ENCODE measurements at regions not wholly inside any gene's neighbourhood (a gene's known extent, or its start where the extent isn't known, plus 50 kb on each side); places are given as distances from the start of the nearest gene placed in this dataset.

- TF ChIP-seq POLR2A (IDR thresholded peaks at IDR 0.05) (no peak), EP300 (IDR thresholded peaks at IDR 0.05) (no peak), CTCF (IDR thresholded peaks at IDR 0.05) (no peak), POLR2AphosphoS5 (IDR thresholded peaks at IDR 0.05) (no peak)
- Histone ChIP-seq H3K27me3 (no peaks in the 10 kb centered on the region), H3K27ac (no peak overlapping the region), H3K9me3 (peaks cover 0 to 15% (median 9%) of the 10 kb centered on the region in 4 donors), H3K36me3 (no peaks in the 10 kb centered on the region), H3K4me3 (no peak overlapping the region), H3K4me1 (no peaks in the 10 kb centered on the region)
- no peak for DNase-seq
- intact Hi-C loops (cut with DNase I; ENCODE audit: low total_unique reads) = no loop called here
- WGBS, 5 donors = 73 to 82% (median 76%) methylated on average over 1 of the region's 1 CpG
These were observed 379.1 kb upstream of the SMC2 start for GRCh38 chr9:103714992-103715391.

GRCh38 chr9:103721056-103721455, 373.1 kb upstream of the SMC2 start:
- Histone ChIP-seq H3K9me3 (peaks cover 0 to under 1% (median 0%) of the 10 kb centered on the region in 4 donors), H3K36me3 (no peaks in the 10 kb centered on the region), H3K4me3 (no peak overlapping the region), H3K4me1 (no peaks in the 10 kb centered on the region), H3K27me3 (no peaks in the 10 kb centered on the region), H3K27ac (no peak overlapping the region)
- TF ChIP-seq EP300 (IDR thresholded peaks at IDR 0.05) (no peak), POLR2AphosphoS5 (IDR thresholded peaks at IDR 0.05) (no peak), POLR2A (IDR thresholded peaks at IDR 0.05) (no peak), CTCF (IDR thresholded peaks at IDR 0.05) (no peak)
- intact Hi-C loops (cut with DNase I; ENCODE audit: low total_unique reads) = no loop called here
- WGBS, 5 donors = 54 to 64% (median 57%) methylated on average over 2 of the region's 2 CpGs
- no peak for DNase-seq

GRCh38 chr9:103730866-103731265, 363.2 kb upstream of the SMC2 start:
- 67 to 72% (median 71%) methylated on average over 3 of the region's 3 CpGs for WGBS, 5 donors
- no peak overlapping the region for H3K27ac ChIP-seq

GRCh38 chr9:103731541-103731940, 362.6 kb upstream of the SMC2 start:
- H3K27me3 ChIP-seq = no peaks in the 10 kb centered on the region
- H3K36me3 ChIP-seq = no peaks in the 10 kb centered on the region
- TF ChIP-seq POLR2A (IDR thresholded peaks at IDR 0.05) (no peak), POLR2AphosphoS5 (IDR thresholded peaks at IDR 0.05) (no peak), EP300 (IDR thresholded peaks at IDR 0.05) (no peak), CTCF (IDR thresholded peaks at IDR 0.05) (no peak)
- intact Hi-C loops (cut with DNase I; ENCODE audit: low total_unique reads) = no loop called here
- H3K9me3 ChIP-seq = no peaks in the 10 kb centered on the region
- no peak overlapping the region for H3K27ac ChIP-seq
- 49 to 66% (median 64%) methylated on average over 2 of the region's 2 CpGs for WGBS, 5 donors
- no peak overlapping the region for H3K4me3 ChIP-seq
- DNase-seq = no peak
- H3K4me1 ChIP-seq = no peaks in the 10 kb centered on the region

More at GRCh38 chr9:103730866-103731265, 363.2 kb upstream of the SMC2 start:
- H3K4me3 ChIP-seq = no peak overlapping the region
- TF ChIP-seq CTCF (IDR thresholded peaks at IDR 0.05) = no peak
- TF ChIP-seq EP300 (IDR thresholded peaks at IDR 0.05) = no peak
- no peak for TF ChIP-seq POLR2A (IDR thresholded peaks at IDR 0.05)
- no peak for TF ChIP-seq POLR2AphosphoS5 (IDR thresholded peaks at IDR 0.05)
- no peaks in the 10 kb centered on the region for H3K9me3 ChIP-seq
- H3K27me3 ChIP-seq = no peaks in the 10 kb centered on the region
- H3K36me3 ChIP-seq = no peaks in the 10 kb centered on the region
- intact Hi-C loops (cut with DNase I; ENCODE audit: low total_unique reads) = no loop called here
- H3K4me1 ChIP-seq = no peaks in the 10 kb centered on the region
- no peak for DNase-seq

Measured in stomach (tissue), 8 donors.